Mucosa of rectum (tissue), 2 donors: ENCODE measurements at regions not wholly inside any gene's neighbourhood (a gene's known extent, or its start where the extent isn't known, plus 50 kb on each side); places are given as distances from the start of the nearest gene placed in this dataset.

Experiments used
- H3K27ac ChIP-seq, 2 donors: one replicate each; pipeline ENCODE4 v1.7.0; 2013; ENCODE audit warnings: inconsistent platforms in 2 of 2, low read depth in 2 of 2, low read length in 2 of 2
- H3K27me3 ChIP-seq, 2 donors: one replicate each; pipeline ENCODE4 v1.7.0; 2013; ENCODE audit warnings: low read length in 2 of 2; ENCODE audit not compliant: control insufficient read depth in 2 of 2, insufficient read depth in 2 of 2
- H3K36me3 ChIP-seq, 2 donors: one replicate each; pipeline ENCODE4 v1.7.0; 2013; ENCODE audit warnings: low read length in 2 of 2; ENCODE audit not compliant: control insufficient read depth in 2 of 2, insufficient read depth in 2 of 2
- H3K4me1 ChIP-seq, 2 donors: one replicate each; pipeline ENCODE4 v1.7.0; 2013; ENCODE audit warnings: low read length in 2 of 2, mild to moderate bottlenecking in 1 of 2; ENCODE audit not compliant: control insufficient read depth in 2 of 2, insufficient read depth in 2 of 2
- H3K4me3 ChIP-seq, 2 donors: one replicate each; pipeline ENCODE4 v1.7.0; 2013; ENCODE audit warnings: low read length in 2 of 2
- H3K9ac ChIP-seq, 2 donors: one replicate each; pipeline ENCODE4 v1.7.0; 2013; ENCODE audit warnings: low read length in 2 of 2, low read depth in 1 of 2, mild to moderate bottlenecking in 1 of 2
- H3K9me3 ChIP-seq, 2 donors: one replicate each; pipeline ENCODE4 v1.7.0; 2013; ENCODE audit warnings: low read length in 2 of 2; ENCODE audit not compliant: control insufficient read depth in 2 of 2
- donor health status: healthy.
- donor health status: Normal muscosa, but diverticular disease.

GRCh38 chr5:135242021-135242865 lies 156.8 kb downstream of the MACROH2A1 start:
- H3K9ac ChIP-seq: no peak overlapping the region
- H3K4me3 ChIP-seq: no peak overlapping the region
- H3K27me3 ChIP-seq: no peaks in the 10 kb centered on the region
- H3K9me3 ChIP-seq: no peaks in the 10 kb centered on the region
- H3K4me1 ChIP-seq: peaks cover 10 to 14% of the 10 kb centered on the region in 2 donors
- H3K36me3 ChIP-seq: no peaks in the 10 kb centered on the region
- no peak overlapping the region for H3K27ac ChIP-seq

GRCh38 chr5:135241536-135241935 lies 157.5 kb downstream of the MACROH2A1 start:
- H3K27ac ChIP-seq: no peak overlapping the region
- H3K27me3 ChIP-seq: no peaks in the 10 kb centered on the region
- H3K9me3 ChIP-seq: no peaks in the 10 kb centered on the region
- no peaks in the 10 kb centered on the region for H3K36me3 ChIP-seq
- H3K4me3 ChIP-seq: no peak overlapping the region
- H3K9ac ChIP-seq: no peak overlapping the region
- H3K4me1 ChIP-seq: peaks cover 9 to 11% of the 10 kb centered on the region in 2 donors

DNA sequence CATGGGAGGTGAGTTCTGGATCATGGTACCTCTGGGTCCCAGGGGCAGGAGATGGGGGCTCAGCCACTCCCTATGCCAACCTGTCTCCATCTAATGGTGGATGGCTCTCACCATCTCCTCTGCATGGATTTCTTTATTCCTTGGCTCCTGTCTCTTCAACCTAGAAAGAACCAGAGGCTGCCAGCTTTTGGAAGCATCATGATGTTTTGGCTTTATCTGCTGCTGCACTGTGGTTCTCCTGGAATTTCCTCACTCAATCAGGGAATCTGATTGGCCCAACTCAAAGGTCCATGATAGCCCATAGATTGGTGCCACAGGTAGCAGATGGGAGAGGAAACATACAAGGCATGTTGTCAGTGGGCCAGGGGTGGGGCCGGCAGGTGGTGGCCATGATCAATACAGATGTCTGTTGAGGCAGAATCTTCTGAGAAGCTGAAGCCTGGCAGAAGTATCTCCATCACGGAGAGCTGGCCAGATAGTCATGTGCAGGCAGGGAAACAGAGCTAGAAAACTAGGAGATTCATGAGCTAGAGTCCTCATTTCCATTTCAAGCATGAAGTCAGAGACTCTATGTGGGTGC lies 158.2 kb downstream of the MACROH2A1 start:
- Histone ChIP-seq H3K9ac (no peak overlapping the region), H3K36me3 (no peaks in the 10 kb centered on the region), H3K4me1 (peaks cover 7 to 12% of the 10 kb centered on the region in 2 donors), H3K27me3 (no peaks in the 10 kb centered on the region), H3K27ac (no peak overlapping the region), H3K9me3 (no peaks in the 10 kb centered on the region), H3K4me3 (no peak overlapping the region)

DNA sequence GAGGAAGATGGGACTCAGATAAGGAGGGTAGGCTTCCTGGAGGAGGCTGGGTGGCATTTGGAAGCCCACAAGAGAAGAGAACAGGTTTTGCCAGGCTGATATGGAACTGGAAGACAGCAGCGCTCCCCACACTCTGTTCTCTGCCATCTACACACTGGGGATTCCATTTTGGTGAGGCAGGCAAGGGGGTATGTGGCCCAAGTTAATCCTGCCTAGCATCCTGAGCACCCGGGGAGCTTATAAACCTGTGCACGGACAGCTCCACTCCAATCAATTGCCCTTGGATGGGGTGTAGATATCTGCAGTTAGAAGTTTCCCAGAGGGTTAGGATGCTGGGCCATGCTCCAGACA lies 158.8 kb downstream of the MACROH2A1 start:
- Histone ChIP-seq H3K9ac (no peak overlapping the region), H3K4me3 (no peak overlapping the region), H3K9me3 (no peaks in the 10 kb centered on the region), H3K27me3 (peaks cover 0 to 3% of the 10 kb centered on the region in 2 donors), H3K36me3 (no peaks in the 10 kb centered on the region), H3K4me1 (peaks cover 7 to 12% of the 10 kb centered on the region in 2 donors), H3K27ac (no peak overlapping the region)

DNA sequence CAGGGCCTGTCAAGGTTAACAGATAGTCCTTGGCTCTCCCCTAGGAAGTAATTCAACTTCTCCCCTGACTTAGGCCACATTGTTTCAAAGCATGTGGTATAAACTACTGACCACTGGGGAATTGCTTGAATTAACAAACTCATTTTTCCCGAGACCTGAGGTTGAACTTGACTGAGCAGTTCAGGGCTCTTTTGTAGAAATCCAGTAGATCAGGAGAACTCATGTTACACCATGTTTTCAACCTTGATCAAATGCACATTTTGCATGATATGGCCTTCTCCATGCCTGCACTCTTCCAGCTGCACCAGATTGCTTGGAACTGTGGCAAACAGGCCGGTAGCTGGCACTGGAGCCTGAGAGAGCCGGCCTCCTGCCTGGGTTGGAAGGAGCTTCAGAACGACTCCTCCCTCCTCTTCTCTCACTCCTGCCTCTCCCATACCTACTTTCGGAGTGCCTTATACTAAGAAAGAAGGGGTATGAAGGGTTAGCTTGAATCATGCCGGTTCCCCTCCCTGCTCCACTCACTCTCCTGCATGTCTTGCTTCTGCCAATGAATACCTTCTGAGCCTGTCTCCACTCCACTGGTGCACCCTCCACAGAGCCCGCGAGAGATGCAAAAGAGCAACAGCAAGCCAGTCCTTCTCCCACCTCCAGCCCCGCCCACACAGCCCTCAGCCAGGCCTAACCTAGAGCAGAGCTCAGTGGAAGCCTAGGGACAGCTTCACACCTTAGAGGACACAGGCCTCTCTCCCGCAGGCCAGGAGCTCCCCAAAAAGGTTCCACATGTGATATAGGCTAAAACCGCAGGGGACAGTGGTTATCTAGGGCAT lies 159.4 kb downstream of the MACROH2A1 start:
- H3K4me3 ChIP-seq: no peak overlapping the region
- H3K27ac ChIP-seq: no peak overlapping the region
- peaks cover 7 to 12% of the 10 kb centered on the region in 2 donors for H3K4me1 ChIP-seq
- no peaks in the 10 kb centered on the region for H3K9me3 ChIP-seq
- H3K36me3 ChIP-seq: no peaks in the 10 kb centered on the region
- no peak overlapping the region for H3K9ac ChIP-seq
- H3K27me3 ChIP-seq: peaks cover 0 to 4% of the 10 kb centered on the region in 2 donors

DNA sequence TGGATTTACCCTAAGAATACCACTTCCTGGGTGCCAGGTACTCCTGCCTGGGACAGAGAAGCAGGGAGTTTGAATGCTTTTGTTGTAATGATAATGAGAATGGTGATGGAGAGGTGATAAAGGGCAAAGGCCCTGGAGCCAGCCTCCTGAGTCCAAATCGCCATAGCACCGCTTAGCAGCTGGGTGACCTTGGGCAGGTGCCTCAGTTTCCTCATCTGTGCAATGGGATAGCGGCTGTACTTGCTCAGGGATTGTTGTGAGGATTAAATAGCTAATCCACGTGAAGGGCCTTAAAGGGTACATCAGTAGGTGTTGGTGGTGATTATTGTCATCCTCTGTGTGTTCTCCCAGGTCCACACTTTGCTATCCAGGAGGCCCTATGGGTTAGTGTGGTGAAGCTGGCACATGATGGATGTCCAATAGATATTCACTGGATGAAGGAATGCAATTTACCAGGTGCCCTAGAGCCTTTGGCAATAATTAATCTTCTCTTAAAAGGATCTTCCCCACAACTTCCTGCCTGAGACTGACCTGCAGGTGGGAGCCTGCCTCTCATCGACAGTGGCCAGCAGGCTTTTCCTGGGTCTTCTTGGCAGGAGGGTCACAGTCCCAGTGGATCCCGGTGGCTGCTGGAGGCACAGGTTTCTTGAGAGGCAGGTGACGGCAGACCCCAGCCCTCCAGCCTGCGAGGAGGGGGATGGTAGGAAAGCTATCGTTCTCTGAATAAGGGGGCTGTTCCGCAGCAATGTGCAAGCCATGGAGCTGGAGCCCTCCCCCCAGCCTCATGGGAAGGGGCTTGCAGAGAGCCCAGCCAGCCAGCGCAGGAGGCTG lies 160.2 kb downstream of the MACROH2A1 start:
- H3K9me3 ChIP-seq: no peaks in the 10 kb centered on the region
- H3K27me3 ChIP-seq: peaks cover 0 to 4% of the 10 kb centered on the region in 2 donors
- H3K4me3 ChIP-seq: no peak overlapping the region
- H3K4me1 ChIP-seq: peaks cover 7 to 8% of the 10 kb centered on the region in 2 donors
- no peak overlapping the region for H3K27ac ChIP-seq
- no peaks in the 10 kb centered on the region for H3K36me3 ChIP-seq
- H3K9ac ChIP-seq: no peak overlapping the region

DNA sequence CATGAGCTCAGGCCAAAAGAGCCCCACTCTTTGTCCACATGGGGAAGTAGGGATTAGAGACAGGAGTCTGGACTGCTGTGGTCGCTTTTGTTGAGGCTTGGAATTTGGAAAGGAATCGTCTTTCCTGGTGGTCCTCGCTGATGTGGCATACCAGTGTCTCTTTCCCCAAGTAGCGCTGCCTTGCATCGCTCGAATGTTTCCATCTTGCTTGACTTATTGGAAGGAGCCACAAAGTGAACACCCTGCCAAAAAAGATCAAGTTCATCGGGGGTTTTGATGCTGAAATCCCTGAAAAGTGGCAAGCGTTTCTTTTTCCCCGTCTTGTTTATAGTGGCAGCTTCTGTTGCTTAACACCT lies 161.3 kb downstream of the MACROH2A1 start:
- no peaks in the 10 kb centered on the region for H3K9me3 ChIP-seq
- no peak overlapping the region for H3K27ac ChIP-seq
- H3K4me1 ChIP-seq: peaks cover 2 to 4% of the 10 kb centered on the region in 2 donors
- H3K9ac ChIP-seq: no peak overlapping the region
- H3K4me3 ChIP-seq: no peak overlapping the region
- H3K27me3 ChIP-seq: peaks cover 0 to 4% of the 10 kb centered on the region in 2 donors
- no peaks in the 10 kb centered on the region for H3K36me3 ChIP-seq

- Histone ChIP-seq H3K36me3 (no peaks in the 10 kb centered on the region), H3K27ac (no peak overlapping the region), H3K9me3 (no peaks in the 10 kb centered on the region), H3K4me1 (peaks cover 2 to 3% of the 10 kb centered on the region in 2 donors), H3K4me3 (no peak overlapping the region), H3K9ac (no peak overlapping the region), H3K27me3 (peaks cover 0 to 4% of the 10 kb centered on the region in 2 donors)
Measured at GRCh38 chr5:135236908-135237747, 161.9 kb downstream of the MACROH2A1 start.

- Histone ChIP-seq H3K36me3 (no peaks in the 10 kb centered on the region), H3K4me1 (peaks cover 2% of the 10 kb centered on the region in 2 donors), H3K9me3 (no peaks in the 10 kb centered on the region), H3K27ac (no peak overlapping the region), H3K9ac (no peak overlapping the region), H3K27me3 (peaks cover 0 to 4% of the 10 kb centered on the region in 2 donors), H3K4me3 (no peak overlapping the region)
Measured at GRCh38 chr5:135236228-135236907, 162.7 kb downstream of the MACROH2A1 start.
